A549 (cell line): ENCODE measurements at regions not wholly inside any gene's neighbourhood (a gene's known extent, or its start where the extent isn't known, plus 50 kb on each side); places are given as distances from the start of the nearest gene placed in this dataset.

Experiments
- BHLHE40 ChIP-seq: IDR thresholded peaks from 2 replicates; pipeline ENCODE4 v1.6.1; 2012; ENCODE audit warnings: low read depth, low read length, inconsistent platforms
- CBX8 ChIP-seq: fragments of 200-600 bp; sonication (generic); IDR thresholded peaks from 2 replicates; pipeline ENCODE4 v1.6.1; 2016
- CTCF ChIP-seq: fragments of >200 bp; sonication (Bioruptor Twin); formaldehyde crosslinking; IDR thresholded peaks from 3 replicates; pipeline ENCODE4 v1.5.1; 2016
- ESRRA ChIP-seq: fragments of 150-350 bp; IDR thresholded peaks from 2 replicates; pipeline ENCODE4 v1.6.1; 2014; ENCODE audit warnings: mild to moderate bottlenecking, low read length, borderline replicate concordance
- PHF8 ChIP-seq: fragments of 200-600 bp; sonication (generic); IDR thresholded peaks from 2 replicates; pipeline ENCODE4 v1.6.1; 2016; ENCODE audit warnings: low read depth, mild to moderate bottlenecking, antibody characterized with exemption, moderate library complexity, borderline replicate concordance
- POLR2A ChIP-seq: IDR thresholded peaks from 2 replicates; pipeline ENCODE4 v1.6.1; 2012; ENCODE audit warnings: mild to moderate bottlenecking, low read length
- RFX5 ChIP-seq: fragments of 450-650 bp; IDR thresholded peaks from 2 replicates; pipeline ENCODE4 v1.7.1; 2014; ENCODE audit warnings: antibody characterized with exemption, mild to moderate bottlenecking, moderate library complexity
- SMC3 ChIP-seq: fragments of >200 bp; sonication (Bioruptor Twin); formaldehyde crosslinking; IDR thresholded peaks from 3 replicates; pipeline ENCODE4 v1.6.1; 2018; ENCODE audit warnings: inconsistent platforms
- TF ChIP-seq, protein P1 (sequence below): IDR thresholded peaks from 2 replicates; pipeline ENCODE4 v1.6.1; 2012
- TF ChIP-seq, protein P2 (sequence below): fragments of 250-450 bp; sonication (Bioruptor Pico); IDR thresholded peaks from 2 replicates; pipeline ENCODE4 v1.5.0; 2021; ENCODE audit warnings: mild to moderate bottlenecking, moderate library complexity, borderline replicate concordance
- TF ChIP-seq, protein P3 (sequence below): fragments of 200-600 bp; sonication (generic); IDR thresholded peaks from 2 replicates; pipeline ENCODE4 v1.6.1; 2016; ENCODE audit warnings: antibody characterized with exemption, mild to moderate bottlenecking, moderate library complexity
- TF ChIP-seq, protein P4 (sequence below): fragments of 450-650 bp; IDR thresholded peaks from 2 replicates; pipeline ENCODE4 v1.6.1; 2014; ENCODE audit warnings: antibody characterized with exemption

DNA sequence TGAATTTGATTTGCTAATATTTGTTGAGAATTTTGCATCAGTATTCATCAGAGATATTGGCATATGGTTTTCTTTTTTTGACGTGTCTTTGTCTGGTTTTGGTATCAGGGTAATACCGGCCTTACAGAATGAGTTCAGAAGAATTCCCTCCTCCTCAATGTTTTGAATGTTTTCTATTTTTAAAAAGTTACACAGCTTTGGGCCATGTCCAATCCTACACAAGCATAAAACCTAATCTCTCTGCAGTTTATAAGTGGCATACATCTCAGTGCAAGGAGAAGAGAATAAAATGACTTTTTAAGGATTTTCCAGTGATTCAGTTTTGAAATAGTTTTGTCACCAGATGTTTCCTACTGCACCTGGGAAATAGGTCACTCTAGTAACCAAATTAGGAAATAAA, 185.5 kb downstream of the COL12A1 start:
- TF ChIP-seq ESRRA (no peak), CTCF (no peak), CBX8 (no peak), POLR2A (no peak), BHLHE40 (no peak), RFX5 (no peak), PHF8 (no peak), SMC3 (no peak)
- TF ChIP-seq, protein P1, sequence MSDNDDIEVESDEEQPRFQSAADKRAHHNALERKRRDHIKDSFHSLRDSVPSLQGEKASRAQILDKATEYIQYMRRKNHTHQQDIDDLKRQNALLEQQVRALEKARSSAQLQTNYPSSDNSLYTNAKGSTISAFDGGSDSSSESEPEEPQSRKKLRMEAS, result no peak
- TF ChIP-seq, protein P2, sequence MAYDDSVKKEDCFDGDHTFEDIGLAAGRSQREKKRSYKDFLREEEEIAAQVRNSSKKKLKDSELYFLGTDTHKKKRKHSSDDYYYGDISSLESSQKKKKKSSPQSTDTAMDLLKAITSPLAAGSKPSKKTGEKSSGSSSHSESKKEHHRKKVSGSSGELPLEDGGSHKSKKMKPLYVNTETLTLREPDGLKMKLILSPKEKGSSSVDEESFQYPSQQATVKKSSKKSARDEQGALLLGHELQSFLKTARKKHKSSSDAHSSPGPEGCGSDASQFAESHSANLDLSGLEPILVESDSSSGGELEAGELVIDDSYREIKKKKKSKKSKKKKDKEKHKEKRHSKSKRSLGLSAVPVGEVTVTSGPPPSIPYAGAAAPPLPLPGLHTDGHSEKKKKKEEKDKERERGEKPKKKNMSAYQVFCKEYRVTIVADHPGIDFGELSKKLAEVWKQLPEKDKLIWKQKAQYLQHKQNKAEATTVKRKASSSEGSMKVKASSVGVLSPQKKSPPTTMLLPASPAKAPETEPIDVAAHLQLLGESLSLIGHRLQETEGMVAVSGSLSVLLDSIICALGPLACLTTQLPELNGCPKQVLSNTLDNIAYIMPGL (CRISPR knock-in tag), result no peak
- TF ChIP-seq, protein P3, sequence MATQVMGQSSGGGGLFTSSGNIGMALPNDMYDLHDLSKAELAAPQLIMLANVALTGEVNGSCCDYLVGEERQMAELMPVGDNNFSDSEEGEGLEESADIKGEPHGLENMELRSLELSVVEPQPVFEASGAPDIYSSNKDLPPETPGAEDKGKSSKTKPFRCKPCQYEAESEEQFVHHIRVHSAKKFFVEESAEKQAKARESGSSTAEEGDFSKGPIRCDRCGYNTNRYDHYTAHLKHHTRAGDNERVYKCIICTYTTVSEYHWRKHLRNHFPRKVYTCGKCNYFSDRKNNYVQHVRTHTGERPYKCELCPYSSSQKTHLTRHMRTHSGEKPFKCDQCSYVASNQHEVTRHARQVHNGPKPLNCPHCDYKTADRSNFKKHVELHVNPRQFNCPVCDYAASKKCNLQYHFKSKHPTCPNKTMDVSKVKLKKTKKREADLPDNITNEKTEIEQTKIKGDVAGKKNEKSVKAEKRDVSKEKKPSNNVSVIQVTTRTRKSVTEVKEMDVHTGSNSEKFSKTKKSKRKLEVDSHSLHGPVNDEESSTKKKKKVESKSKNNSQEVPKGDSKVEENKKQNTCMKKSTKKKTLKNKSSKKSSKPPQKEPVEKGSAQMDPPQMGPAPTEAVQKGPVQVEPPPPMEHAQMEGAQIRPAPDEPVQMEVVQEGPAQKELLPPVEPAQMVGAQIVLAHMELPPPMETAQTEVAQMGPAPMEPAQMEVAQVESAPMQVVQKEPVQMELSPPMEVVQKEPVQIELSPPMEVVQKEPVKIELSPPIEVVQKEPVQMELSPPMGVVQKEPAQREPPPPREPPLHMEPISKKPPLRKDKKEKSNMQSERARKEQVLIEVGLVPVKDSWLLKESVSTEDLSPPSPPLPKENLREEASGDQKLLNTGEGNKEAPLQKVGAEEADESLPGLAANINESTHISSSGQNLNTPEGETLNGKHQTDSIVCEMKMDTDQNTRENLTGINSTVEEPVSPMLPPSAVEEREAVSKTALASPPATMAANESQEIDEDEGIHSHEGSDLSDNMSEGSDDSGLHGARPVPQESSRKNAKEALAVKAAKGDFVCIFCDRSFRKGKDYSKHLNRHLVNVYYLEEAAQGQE, result no peak
- TF ChIP-seq, protein P4, sequence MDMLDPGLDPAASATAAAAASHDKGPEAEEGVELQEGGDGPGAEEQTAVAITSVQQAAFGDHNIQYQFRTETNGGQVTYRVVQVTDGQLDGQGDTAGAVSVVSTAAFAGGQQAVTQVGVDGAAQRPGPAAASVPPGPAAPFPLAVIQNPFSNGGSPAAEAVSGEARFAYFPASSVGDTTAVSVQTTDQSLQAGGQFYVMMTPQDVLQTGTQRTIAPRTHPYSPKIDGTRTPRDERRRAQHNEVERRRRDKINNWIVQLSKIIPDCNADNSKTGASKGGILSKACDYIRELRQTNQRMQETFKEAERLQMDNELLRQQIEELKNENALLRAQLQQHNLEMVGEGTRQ, result no peak
